ES-I3 (cell line): ENCODE measurements at regions not wholly inside any gene's neighbourhood (a gene's known extent, or its start where the extent isn't known, plus 50 kb on each side); places are given as distances from the start of the nearest gene placed in this dataset.

ENCODE experiments used
- H3K36me3 ChIP-seq: 2 replicates; pipeline ENCODE4 v1.6.1; 2013; ENCODE audit warnings: mild to moderate bottlenecking, low read length, control low read depth, moderate library complexity; ENCODE audit not compliant: insufficient read depth
- H3K4me1 ChIP-seq: 2 replicates; pipeline ENCODE4 v1.6.1; 2013; ENCODE audit warnings: mild to moderate bottlenecking, control low read depth, low read length; ENCODE audit not compliant: insufficient read depth
- H3K9ac ChIP-seq: 2 replicates; pipeline ENCODE4 v1.6.1; 2013; ENCODE audit warnings: low read depth, mild to moderate bottlenecking, low read length, moderate library complexity
- H3K9me3 ChIP-seq: 2 replicates; pipeline ENCODE4 v1.6.1; 2013; ENCODE audit warnings: mild to moderate bottlenecking, low read length, moderate library complexity; ENCODE audit not compliant: control insufficient read depth, insufficient read depth

DNA sequence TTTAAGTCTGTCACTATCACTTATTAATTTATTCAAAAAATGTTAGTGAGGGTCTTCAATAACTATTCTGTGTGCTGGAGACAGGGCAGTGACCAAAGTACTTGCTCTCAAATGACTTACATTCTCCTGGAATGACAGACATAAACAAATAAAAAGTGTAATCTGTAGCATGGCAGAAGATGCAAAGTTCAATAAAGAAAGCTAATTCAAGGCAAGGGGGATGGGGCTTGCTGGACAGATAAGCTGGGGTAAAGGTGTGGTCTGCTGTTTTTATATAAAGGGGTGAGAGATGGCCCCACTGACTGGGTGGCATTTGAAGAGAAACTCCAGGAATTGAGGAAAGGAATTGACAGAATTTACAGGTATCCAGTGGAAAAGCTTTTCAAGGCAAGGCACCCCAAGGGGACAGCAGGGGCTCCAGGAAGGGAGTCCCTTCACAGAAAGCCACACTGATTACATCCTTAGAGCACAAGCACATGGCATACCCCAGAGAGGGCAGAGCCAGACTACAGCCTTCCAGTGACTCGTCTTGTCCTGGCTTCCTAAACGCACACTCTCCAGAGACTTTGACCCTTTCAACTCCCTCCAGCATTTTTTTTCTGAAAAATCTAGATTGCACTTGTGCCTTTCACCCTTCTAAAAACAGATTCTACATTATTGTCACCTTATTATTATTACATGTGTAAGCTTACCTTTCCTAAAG is 123.7 kb upstream of the HS3ST3A1 start:
- Histone ChIP-seq H3K9me3 (no peaks in the 10 kb centered on the region), H3K9ac (no peak overlapping the region), H3K36me3 (no peaks in the 10 kb centered on the region), H3K4me1 (no peaks in the 10 kb centered on the region)

DNA sequence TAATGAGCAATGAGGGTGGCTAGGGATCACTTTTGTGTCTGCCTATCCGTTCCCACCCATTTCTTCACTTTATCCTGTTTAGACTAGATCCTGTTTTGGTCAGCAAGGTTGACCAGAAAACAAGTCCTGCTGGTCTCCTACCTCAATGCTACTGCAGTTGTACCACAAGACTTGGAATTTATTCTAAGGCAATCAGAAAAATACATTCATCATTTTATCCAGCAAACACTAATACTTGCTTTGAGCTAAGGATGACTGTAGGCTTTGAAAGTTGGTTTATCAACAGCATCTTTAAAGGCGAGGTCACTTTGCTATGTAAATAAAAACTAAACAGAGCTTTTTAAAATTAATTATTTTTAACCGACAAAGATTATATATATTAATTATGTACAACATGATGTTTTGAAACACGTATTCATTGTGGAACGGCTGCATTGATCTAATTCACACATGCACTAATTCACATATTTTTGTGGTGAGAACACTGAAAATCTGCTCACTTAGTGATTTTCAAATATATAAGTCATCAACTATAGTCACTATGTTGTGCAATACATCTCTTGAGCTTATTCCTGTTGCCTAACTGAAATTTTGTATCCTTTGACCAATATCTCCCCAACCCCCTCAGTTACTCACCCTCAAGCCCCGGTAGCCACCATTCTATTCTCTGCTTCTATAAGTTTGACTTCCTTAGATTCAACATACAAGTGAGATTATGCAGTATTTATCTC is 125.9 kb upstream of the HS3ST3A1 start:
- H3K9ac ChIP-seq = no peak overlapping the region
- H3K4me1 ChIP-seq = no peaks in the 10 kb centered on the region
- H3K36me3 ChIP-seq = no peaks in the 10 kb centered on the region
- H3K9me3 ChIP-seq = no peaks in the 10 kb centered on the region

DNA sequence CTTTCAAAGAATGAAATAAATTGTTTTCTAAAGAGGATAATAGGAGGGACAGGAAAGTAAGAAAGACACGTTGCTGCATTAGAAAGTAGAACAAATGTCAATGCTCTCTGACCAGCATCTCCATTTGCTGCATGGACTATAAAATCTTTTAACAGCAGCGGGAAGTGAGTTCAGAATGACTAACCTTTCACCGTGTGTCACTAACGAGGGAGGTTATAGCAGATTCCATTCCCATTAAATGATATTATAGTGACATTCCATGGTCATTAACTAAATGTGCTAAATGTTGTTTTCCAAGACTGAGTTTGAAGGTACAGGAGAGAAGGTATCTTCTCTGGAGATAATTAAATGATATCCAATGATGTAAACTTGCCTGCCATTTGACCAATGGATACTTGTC is 127.1 kb upstream of the HS3ST3A1 start:
- Histone ChIP-seq H3K9me3 (no peaks in the 10 kb centered on the region), H3K9ac (no peak overlapping the region), H3K36me3 (no peaks in the 10 kb centered on the region), H3K4me1 (no peaks in the 10 kb centered on the region)

DNA sequence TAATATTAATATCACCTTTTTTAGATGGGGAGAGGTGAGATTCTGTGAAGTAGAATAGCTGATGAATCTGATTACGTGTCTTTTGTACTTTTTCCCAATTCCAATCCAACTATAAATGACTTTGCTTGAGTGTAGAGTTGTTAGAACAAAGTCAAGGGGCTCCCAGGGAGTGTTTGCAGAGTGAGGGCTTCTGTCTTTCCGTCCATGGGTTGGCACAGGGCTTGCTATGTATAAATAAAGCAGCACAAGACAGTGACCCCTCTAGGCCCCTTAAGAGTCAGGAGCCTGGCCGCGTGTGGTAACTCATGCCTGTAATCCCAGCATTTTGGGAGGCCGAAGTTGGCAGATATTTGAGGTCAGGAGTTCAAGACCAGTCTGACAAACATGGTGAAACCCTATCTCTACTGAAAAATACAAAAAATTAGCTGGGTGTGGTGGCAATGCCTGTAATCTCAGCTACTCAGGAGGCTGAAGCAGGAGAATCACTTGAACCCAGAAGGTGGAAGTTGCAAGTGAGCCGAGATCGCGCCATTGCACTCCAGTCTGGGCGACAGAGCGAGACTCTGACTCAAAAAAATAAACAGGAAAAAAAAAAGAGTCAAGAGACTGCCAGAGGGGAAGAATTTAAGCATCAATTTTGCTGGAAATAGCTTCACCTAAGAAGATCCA is 127.9 kb upstream of the HS3ST3A1 start:
- Histone ChIP-seq H3K36me3 (no peaks in the 10 kb centered on the region), H3K9me3 (no peaks in the 10 kb centered on the region), H3K9ac (no peak overlapping the region), H3K4me1 (no peaks in the 10 kb centered on the region)

DNA sequence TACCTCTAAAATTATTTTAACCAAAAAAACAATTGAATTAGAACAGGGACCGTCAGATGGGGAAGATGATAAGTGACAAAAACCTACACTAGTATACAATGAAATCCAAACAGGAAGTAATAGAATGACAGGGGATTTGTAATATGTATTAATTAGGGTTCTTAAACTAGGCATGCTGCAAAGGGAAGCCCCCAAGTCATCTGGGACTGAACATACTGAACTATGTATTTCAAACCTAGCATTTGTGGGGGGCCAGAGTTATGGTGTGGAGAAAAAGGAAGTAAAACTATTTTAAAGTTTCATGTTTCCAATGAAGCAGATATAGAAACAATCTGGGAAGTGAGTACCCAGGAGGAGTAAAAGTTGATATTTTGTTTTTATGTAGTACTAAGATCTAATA is 133.2 kb upstream of the HS3ST3A1 start:
- no peaks in the 10 kb centered on the region for H3K4me1 ChIP-seq
- no peak overlapping the region for H3K9ac ChIP-seq

DNA sequence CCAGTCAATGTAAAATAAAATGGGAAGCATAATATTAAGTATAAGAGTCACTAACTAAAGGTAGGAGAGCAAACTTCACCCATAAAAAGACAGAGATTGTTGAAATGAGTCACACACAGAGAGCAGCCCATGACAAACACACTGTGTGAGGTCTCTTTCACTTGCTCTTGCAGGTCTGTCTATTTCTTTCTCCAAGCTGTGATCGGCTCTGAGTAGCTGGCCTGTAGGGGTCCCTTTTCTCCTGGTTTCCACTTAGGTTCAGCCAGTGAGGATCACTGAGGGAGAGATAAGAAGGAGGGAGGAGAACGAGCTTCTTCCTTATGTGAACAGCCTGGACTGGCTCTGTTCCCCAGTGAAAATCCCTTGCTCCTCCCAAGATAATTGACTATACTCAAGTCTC is 133.7 kb upstream of the HS3ST3A1 start:
- no peak overlapping the region for H3K9ac ChIP-seq
- H3K9me3 ChIP-seq = no peaks in the 10 kb centered on the region
- H3K36me3 ChIP-seq = no peaks in the 10 kb centered on the region
- H3K4me1 ChIP-seq = no peaks in the 10 kb centered on the region

More for the DNA sequence above, 133.2 kb upstream of the HS3ST3A1 start:
- H3K36me3 ChIP-seq = no peaks in the 10 kb centered on the region
- H3K9me3 ChIP-seq = no peaks in the 10 kb centered on the region

DNA sequence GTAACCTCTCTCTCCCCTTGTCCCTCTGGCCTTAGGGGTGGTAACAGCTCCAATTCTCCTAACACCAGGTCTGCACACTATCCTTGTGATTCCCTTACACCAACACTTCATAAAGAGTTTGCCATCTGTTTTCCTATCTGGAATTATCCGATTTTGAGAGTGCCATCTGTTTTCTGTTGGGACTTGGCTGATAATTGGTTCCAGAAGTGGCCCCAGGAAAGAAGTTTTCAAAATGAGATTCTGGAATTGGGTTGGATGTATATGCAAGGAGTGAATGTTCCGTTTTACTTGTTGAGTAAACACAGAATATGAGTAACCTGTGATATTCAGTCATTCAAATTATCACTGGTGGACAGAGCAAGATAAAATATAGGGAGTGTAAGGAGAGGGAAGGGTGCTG is 134.1 kb upstream of the HS3ST3A1 start:
- H3K4me1 ChIP-seq = no peaks in the 10 kb centered on the region
- H3K36me3 ChIP-seq = no peaks in the 10 kb centered on the region
- H3K9me3 ChIP-seq = no peaks in the 10 kb centered on the region
- H3K9ac ChIP-seq = no peak overlapping the region

DNA sequence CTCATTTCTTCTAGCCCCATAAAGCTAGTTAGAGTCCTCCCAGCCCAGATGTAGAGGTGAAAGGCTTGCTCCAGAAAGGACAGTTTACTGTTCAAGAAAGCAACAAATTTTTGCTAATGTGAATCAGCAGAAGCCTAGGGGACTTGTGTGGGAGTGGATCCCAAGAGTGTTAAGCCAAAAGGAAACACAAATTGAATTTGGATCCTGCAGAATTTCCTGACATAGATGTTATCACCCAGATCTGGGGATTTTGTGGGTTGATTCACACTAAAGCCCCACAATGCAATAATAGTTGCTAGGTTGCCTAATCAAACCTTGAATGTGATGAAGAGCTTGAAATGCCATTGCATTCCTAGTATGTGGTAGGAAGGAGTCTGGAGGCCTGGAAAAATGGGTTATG is 135.2 kb upstream of the HS3ST3A1 start:
- no peaks in the 10 kb centered on the region for H3K4me1 ChIP-seq
- no peak overlapping the region for H3K9ac ChIP-seq
- H3K9me3 ChIP-seq = no peaks in the 10 kb centered on the region
- no peaks in the 10 kb centered on the region for H3K36me3 ChIP-seq

DNA sequence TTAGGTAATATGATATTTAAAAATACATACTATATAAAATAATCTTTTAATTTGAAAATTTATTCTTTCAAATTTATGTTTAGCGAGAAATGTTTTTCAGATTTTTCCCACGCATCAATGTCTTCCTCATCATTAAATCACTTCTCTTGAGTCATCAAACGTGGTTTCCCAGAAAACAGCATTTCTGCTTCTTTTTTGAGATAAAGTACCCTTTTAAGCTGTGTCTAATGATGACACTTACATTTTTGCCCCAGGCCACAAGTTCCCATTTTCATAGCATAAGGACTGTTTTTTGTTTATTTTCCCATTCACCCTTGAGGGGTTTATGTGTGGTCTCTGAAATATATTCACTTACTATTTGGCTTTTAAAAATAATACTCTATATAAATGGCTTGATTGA is 139.0 kb upstream of the HS3ST3A1 start:
- Histone ChIP-seq H3K9ac (no peak overlapping the region), H3K4me1 (no peaks in the 10 kb centered on the region), H3K9me3 (no peaks in the 10 kb centered on the region; the same call in 1 of the 2 replicates), H3K36me3 (no peaks in the 10 kb centered on the region)

DNA sequence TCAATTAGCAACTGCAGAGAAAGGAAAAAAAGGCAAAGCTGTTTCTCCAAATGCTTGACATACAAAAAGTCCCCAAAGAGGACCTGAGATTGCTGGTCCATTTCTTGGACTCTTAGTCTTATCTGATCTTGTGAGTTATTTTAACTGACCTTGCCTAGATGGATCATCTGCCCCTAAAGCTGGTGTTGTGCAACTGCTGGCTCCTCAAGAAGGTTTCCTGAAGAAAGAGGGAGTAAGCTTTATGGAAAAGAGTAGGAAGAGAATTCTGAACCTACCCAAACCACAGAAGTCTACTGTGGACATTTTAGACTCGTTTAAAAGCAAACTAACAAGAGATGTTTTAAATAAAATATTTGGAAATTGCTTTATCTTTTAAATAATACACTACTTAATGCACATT is 140.0 kb upstream of the HS3ST3A1 start:
- H3K36me3 ChIP-seq = no peaks in the 10 kb centered on the region
- no peak overlapping the region for H3K9ac ChIP-seq
- H3K9me3 ChIP-seq = no peaks in the 10 kb centered on the region; the same call in 1 of the 2 replicates
- H3K4me1 ChIP-seq = no peaks in the 10 kb centered on the region

DNA sequence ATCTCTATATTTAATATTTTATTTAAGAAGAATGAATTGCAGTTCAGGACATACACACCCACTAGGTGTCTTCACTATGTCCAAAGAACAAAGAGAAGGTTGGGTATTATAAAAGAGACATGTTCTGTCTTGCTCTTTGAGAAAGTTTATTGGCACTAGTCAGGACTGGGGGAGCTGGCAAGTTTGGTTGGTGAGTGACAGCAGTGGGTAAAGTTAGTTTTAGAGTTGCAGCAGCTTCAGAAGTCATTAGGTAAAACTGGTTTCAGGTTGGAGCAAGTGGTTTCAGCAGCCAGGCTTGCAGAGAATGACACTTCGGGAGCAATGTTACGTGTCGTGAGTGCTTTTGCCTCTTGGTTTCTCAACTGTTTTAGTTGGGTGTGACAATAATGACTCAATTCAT is 142.2 kb upstream of the HS3ST3A1 start:
- H3K4me1 ChIP-seq = no peaks in the 10 kb centered on the region
- no peaks in the 10 kb centered on the region for H3K36me3 ChIP-seq
- H3K9me3 ChIP-seq = peaks cover 3% of the 10 kb centered on the region
- no peak overlapping the region for H3K9ac ChIP-seq

DNA sequence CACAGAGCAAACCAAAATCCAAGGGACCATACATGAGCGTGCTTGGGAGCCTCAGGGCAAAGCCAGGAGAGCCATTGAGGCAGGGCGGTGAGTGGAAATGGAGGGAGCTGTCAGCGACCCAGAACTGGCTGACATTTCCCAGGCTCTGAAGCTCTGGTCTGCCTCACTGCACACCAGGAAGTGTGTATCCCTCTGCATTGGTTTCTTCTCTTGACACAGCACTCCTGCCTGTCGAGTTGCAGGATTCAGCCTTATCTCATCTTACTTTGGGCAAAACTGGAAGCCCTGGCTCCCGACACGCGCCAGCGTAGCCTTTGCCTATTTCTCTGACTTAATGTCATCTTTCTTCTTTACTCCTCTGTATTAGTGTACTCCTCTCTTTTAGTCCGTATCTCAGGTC is 144.7 kb upstream of the HS3ST3A1 start:
- no peaks in the 10 kb centered on the region for H3K36me3 ChIP-seq
- H3K4me1 ChIP-seq = peaks cover 22% of the 10 kb centered on the region
- H3K9ac ChIP-seq = no peak overlapping the region
- peaks cover 3% of the 10 kb centered on the region for H3K9me3 ChIP-seq

DNA sequence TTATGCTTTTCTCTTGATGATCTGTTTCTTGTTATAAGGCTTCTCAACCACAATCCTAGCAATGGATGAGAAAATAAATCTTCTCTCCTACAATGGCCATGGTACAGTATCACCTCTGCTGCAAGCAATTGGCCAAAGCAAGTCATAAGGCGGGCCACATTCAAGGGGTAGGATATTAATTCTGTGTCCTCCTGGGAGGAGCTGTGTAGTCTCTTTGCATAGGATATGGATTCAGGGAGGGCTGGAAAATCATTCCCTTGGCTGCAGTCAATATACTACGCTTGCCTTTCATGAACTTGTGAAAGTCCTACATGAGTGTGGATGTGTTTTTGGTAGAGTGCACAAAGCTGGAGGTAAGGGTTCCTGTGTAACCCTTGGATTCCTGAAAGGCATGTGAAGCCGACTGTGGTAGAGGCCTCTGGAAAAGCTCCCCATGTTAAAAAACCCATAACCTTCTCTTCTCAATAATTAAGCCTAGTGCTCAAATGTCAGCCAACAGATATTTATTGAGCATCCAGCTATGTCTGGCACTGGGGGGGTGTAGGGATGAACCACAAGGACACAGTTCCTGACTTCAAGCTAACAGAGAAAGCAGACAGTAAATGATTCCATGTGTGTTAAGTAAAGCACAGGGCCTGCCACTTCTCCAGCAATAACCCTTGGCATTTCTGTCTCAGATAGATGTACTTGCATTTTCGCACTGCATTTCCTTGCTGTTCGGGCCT is 147.6 kb upstream of the HS3ST3A1 start:
- Histone ChIP-seq H3K36me3 (no peaks in the 10 kb centered on the region), H3K4me1 (peaks cover 31% of the 10 kb centered on the region), H3K9ac (no peak overlapping the region), H3K9me3 (peaks cover 3% of the 10 kb centered on the region)

DNA sequence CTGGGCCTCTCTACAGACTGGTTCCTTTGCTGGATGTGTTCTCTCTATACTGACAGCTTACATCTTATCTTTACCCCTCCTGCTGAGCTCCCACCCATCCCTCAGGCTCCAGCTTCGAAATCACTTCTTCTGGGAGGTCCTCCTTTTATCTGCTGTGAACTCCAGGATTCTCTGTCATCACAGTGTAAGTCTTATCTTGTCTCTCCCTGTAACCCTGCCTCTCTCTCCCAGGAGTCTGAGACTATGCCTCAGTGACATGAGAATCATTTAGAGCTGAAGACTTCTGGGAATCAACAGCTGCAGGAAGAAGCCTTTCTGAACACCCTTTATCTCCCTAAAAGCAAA is 148.1 kb upstream of the HS3ST3A1 start:
- Histone ChIP-seq H3K9ac (no peak overlapping the region), H3K4me1 (peaks cover 31% of the 10 kb centered on the region), H3K36me3 (no peaks in the 10 kb centered on the region), H3K9me3 (peaks cover 3% of the 10 kb centered on the region)
